Activated T-helper 9 cell treated with anti-CD3 and anti-CD28 coated beads, Interleukin-2, amount 50 U/mL, for 16 hours (primary cell): ENCODE measurements at regions not wholly inside any gene's neighbourhood (a gene's known extent, or its start where the extent isn't known, plus 50 kb on each side); places are given as distances from the start of the nearest gene placed in this dataset.

Experiments
- DNase-seq: peaks from one replicate; pipeline ENCODE4 v3.0.0-alpha.2; 2020; ENCODE audit warnings: low read depth

DNA sequence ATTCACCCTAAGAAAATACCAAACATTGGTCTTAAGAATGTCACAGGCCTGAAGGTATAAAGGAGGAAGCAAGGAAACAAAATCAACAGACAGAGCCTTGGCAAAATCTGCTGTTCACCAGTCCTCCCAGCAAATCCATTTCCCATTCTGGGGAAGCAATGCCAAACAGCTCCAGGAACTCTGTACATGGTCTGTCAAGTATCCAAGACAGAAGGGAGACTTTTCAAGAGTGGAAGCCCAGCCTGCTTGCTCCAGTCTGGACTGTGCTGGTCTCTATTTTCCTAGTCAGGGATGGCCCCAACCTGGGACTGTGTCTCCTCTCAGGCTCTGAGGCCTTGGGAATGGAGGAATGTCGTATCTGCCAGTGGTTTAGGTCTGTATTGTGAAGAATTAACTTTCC is 251.5 kb downstream of the DAD1 start:
- no peak for DNase-seq

DNA sequence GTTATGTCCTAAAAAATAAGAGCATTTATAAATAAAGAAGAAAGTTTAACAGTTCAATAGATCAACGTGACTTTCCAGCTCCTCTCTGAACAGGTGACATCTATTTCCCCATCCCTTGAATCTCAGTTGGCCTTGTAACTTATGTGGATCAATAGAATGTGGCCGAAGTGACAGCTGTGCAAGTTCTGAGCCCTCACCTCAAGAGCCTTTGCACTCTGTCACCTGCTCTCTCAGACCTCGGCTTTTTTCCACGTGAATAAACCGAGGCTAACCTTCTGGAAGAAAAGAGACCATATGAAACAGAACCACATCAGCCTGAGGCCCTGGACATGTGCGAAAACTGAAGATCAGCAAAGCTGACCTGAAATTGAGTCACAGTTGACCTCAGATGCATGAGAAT is 253.0 kb downstream of the DAD1 start:
- no peak for DNase-seq

DNA sequence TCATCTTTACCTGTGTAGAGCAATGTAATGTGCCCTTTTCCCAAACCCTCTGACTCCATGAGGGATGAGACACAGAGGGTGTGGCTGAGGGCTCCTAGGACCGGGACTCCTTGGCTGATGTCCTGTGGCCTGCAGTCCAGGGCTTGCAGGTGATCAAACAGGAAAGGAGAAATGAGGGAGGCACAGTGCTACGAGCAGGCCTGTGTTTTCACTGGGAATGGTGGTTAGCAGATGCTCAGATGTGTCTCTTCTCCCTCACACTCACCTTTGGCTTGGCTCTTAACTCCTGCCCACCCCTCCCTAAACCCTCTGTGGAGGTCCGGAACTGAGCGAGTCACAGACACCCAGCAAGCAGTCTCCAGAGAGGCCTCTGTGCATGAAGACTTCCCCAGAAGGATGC is 254.4 kb downstream of the DAD1 start:
- no peak for DNase-seq

DNA sequence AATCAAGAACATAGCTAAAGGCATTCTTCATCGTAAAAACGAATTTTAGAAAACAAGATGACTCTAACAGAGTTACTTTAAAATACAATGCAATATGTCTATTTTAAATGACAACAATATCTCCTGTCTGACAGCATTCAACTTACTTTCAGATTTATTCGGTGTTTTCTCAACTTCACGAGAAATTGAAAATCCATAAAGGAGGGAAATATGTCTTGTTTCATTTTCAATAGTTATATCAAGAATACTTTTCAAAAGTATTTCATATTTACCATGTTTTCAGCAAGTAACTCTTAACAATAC is 254.8 kb downstream of the DAD1 start:
- no peak for DNase-seq

DNA sequence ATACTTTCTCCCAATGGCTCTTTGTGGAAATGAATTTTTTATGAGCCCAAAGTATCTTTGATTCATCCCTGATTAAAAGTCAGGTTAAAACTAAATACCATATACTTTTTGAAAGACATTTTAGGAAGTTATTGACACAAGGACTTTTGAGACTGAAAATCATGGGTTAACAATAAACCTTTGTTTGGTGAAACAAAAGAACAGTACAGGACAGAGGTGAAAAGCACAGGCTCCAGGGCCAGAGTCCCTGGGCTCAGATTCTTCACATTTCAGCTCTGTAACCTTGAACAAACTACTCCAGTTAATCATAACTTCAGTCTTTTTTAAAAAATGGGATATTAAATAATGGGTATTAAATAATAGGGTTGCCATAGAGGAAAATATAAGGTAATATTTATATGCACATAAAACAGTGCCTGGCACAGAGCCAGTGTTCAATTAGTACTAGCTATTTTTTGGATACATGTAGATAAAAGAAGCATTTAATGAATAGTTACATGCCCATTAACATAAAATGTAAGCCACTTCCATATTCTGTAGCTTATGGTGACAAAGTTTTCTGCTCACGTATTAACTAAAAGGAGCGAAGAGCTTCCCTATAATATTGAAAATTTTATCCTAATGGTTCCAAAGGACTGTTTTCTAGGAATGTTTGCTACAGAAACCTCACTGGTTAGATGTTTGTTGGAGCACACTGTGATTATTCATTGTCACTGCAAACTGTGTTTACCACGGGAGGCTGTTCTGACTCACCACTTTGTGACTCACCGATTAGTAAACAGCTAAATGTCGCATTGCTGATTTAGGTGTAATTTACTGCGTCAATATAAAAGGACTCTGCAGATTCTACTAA is 255.4 kb downstream of the DAD1 start:
- DNase-seq = no peak

DNA sequence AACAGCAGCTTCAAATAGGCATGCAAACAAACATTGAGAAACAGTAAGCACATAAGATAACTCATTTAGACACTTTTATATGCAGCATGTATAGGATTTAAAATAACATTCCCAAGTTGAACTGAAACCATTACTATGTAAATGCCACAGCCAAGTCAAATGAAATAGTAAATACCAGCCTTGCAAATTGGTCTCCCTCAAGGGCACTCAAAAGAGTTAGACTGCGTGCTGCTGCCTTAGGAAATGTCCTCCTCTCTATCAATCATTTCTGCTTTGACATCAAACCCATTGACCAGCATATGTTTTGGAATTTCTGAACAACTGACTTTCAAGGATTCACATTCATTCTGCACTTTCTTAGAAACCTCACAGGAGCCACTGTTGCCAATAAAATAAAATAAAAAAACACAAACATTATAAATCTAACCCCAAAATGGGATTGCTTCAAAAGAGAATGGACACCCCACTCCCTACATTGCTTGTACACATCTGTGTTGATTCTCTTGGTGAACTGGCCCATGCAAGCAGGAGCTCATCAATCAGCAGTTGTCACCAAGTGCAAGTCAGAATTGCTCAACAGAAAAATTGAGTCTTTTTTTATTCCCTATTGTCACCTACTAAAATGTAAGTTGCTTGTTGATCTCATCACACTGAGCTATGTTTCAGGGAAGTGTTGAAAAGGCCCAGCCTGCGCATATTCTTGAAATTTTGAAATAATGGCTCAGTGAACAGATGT is 256.2 kb downstream of the DAD1 start:
- DNase-seq = no peak

DNA sequence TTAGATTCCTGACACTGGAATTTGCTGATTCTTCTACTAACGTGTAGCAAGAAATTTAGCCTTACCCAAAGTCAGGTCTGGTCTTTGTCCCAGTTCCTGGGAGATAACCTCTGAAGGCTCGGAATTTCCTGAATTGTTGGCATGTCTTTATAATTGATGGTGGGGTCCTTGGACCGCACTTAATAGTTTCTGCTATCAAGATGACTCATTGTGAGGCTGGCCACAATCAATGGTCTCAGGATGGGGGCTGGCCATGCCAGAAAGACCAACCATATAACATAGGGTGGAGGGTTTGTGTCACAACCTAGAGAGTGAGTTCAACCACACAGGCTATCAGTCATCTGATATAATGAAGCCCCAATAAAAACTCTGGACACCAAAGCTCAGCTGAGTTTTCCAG is 259.7 kb downstream of the DAD1 start:
- DNase-seq = no peak

DNA sequence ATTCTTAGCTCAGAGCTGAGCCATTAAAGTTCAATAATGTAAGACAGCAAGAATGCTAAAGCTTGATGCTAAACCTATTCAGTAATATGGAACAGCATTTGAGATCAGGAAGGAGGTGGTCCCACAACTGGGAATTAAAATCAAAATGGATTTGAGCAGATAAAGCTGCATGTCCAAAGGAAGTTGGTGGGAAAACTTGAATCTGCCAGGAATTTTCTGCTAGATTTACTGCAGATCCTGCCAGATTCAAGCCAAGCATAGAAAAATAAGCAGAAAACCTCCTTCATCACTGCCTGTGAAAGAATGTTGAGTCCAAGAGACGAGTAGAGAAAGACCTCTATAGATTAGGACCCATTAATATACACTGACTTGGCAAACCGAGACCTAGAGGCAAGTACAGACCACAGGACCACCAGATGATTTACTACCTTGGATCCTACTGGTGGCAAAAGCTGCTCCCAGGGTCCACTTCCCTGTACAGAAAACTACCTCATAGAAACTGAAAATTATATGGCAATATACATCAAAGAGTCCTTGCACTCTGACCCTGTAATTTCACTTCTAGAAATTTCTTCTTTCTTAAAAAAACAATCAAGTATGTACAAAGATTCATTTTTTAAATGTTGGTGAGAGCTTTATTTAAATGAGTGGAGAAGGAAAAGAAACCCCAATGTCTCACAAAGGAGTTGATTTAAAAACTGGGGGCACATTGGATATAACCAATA is 263.2 kb downstream of the DAD1 start:
- DNase-seq = no peak

DNA sequence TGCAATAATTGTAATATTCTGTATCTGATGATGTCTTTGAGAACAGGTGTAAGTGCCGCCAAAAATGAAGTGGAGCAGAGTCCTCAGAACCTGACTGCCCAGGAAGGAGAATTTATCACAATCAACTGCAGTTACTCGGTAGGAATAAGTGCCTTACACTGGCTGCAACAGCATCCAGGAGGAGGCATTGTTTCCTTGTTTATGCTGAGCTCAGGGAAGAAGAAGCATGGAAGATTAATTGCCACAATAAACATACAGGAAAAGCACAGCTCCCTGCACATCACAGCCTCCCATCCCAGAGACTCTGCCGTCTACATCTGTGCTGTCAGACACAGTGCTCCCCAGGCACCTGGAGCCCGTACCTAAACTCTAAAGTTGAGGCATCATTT is 268.7 kb downstream of the DAD1 start:
- DNase-seq = no peak

DNA sequence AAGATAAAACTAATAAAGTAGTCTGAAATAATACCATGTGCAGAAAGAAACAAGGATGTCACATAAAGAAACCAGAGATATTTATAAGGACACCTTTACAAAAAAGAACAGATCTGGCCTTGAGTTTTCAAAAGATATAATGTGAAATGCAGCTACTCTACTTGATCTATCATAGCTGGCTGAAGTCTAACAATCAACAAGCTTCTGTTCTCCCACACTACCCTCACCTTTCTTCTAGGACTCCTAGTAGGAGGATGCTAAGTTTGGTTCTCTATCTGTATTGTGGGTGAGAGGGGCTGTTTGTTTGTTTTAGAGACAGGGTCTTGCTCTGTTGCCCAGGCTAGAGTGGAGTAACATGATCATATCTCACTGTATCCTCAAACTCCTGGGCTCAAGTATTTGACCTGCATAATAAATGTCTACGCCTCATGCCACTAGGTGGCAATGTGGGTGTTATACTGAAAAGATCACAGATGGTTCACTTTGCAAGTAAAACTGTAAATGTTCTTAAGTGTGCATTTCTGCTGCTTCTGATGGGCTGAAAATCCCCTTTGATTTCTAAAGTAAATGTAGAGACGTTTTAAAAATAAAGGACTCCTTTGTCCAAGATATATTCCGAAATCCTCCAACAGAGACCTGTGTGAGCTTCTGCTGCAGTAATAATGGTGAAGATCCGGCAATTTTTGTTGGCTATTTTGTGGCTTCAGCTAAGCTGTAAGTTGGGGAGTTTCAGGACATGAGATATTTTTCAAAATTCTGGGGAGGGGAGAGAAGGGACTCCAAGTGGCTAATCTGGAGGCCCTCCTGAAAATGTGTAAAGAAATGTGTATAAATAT is 269.3 kb downstream of the DAD1 start:
- no peak for DNase-seq

DNA sequence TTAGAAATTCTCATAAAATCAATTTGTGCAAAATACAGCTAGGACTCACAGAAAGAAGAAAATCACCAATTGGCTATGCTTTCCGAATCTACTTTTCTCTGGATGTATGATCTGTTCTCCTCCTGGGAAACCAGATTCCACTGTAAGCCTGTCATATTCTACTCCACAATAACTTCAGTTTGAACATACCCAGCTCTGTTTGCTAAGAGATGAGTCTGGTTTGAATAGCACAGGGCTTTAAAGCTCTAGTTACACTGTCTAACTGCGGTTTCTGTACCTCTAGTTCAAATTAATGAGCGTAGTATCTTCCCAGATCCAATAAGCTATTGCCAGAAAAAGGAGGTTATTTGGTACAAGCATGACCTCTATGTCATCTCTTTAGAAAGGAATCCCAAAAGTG is 270.1 kb downstream of the DAD1 start:
- no peak for DNase-seq

DNA sequence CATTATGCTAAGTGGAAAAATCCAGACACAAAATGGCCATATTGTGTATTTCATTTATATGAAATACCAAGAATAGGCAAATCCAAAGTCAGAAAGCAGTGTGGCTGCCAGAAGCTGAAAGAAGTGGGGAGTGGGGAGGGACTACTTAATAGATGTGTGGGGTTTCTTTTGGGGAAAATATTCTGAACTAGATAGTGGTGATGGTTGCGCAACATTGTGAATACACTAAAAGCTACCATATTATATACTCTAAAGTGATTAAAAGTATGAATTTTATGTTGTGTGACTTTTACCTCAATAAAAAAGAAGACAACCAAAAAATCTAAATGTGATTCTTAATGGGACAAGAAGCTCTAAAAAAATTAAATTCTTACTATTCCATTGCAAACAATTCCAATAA is 272.6 kb downstream of the DAD1 start:
- no peak for DNase-seq

DNA sequence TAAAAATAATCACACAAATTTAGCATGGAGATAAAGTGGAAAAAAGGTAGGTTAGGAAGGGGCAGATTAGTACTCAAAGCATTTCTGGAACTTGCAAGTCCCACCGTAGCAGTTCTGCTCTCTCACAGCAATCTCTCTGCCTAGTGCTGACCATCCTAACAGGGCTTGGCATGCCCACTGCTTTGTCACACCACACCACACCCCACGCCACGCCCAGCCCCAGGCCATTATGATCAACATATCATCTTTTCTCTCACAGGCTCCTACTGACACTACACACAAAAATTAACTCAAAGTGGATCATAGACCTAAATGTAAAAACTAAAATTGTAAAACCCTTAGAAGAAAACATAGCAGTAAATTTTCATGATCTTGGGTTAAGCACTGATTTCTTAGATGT is 273.7 kb downstream of the DAD1 start:
- no peak for DNase-seq

DNA sequence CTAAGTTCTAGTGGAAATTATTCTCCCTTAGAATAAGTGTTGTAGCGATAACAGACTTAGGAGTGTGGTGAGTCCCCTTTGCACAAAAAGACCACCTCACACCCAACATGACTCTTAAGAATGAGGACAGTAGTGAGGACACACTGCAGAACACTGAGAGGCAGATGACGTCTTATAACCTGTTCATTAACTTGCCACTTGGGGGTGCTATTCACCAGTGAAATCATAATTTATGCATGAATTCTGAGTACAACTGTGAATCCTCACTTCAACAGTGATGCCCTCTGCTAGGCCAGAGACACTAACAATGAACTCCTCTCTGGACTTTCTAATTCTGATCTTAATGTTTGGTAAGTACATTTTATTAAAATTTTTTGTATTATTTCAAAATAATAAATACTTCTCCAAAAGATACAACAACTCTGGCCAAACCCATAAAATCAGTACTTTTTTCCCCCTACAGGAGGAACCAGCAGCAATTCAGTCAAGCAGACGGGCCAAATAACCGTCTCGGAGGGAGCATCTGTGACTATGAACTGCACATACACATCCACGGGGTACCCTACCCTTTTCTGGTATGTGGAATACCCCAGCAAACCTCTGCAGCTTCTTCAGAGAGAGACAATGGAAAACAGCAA is 274.7 kb downstream of the DAD1 start:
- no peak for DNase-seq

DNA sequence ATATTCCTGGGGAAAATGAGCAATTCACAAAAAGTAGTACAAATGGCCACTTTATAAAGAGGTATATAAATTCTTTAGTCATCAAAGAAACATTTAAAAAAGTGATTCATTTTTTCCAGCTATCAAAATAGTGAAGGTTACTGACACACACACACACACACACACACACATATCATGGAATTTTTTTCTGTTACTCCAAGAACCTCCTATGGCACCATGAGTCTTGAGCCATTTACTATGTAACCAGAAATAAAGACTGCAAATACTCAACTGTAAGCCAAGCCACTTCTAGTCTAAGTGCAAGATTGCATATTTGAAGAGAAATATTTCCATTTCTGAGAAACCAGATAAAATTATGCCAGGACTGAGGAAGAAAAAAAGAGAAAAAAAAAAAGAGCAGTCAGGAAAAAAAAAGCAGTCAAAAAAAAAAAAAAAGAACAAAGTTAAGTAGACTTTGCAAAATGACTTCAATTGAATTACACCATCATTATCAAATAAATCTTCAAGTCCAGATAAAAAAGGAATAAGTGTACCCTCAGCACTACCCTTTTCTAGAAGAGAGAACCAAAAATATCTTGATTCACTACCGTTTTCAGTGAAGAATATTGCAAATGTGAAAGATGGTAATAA is 275.7 kb downstream of the DAD1 start:
- DNase-seq = no peak

DNA sequence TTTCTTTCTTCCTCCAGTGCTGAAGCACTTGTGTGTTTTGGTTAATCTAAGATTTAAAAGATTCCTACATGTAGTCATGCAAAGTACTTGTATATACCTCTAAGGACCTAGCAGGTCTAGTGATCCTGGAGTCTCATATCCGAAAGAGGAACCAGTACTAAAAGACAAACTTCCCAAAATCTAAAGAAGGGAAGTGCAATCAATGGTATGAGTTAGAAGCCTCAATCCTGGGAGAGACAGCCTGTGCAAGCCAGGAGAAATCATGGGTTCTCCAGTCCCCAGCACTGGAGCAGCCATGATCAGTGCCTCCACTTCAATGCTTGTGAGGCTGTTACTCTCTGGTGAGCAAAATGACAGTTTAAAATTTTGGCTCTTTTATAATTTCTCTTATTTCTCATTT is 277.4 kb downstream of the DAD1 start:
- no peak for DNase-seq

DNA sequence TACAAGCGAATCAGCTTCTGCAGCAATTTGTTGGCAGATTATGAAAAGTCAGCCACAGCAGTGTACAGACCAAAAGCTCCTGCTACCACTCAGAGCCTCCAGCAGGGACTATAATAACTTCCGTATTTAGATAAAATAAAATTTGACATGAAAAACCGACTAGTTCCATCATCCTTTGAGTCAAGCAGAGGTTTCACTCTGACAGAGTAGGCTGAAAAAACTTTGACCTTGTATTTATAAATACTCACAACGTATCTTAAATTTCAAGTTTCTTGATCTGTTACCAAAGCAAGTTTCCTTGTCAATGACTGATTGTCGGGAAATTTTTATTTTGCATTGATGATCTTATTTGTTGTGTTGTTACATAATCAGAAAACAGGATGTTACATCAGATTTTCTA is 283.4 kb downstream of the DAD1 start:
- no peak for DNase-seq

DNA sequence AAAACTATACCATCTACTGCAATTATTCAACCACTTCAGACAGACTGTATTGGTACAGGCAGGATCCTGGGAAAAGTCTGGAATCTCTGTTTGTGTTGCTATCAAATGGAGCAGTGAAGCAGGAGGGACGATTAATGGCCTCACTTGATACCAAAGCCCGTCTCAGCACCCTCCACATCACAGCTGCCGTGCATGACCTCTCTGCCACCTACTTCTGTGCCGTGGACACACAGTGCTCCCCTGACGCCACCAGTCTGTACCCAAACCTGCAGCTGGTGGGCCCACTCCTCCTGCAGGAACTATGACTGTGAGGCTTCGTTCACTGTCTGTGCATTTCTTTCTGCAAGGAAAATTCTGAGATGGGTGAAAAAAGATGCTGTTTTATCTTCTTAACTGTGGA is 284.7 kb downstream of the DAD1 start:
- DNase-seq = no peak

DNA sequence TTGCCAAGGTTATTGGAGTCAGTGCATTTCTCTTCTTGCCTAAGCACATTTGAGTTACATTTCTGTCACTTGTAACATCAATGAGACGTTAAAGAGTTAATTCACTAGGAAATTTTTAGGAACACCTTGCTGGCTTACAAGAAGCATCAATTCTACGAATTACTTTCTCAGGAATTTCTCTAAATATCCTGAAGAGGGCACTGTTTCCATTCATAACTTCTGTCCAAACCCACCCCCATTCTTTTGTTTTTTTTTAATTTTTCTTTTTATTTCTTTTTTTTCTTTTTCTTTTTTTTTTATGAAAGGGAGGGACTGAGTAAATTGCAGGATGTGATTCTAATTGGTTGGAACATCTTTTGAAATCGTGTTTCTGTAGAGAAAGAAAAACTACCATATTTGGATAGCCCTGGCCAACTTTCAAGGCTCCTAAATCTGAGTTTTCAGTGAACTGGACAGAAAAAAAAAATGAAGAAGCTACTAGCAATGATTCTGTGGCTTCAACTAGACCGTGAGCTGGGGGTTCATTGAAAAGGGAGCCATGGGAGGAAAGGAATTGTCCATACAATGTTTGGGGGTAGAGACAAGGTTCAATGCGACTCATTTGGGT is 285.3 kb downstream of the DAD1 start:
- DNase-seq = no peak

DNA sequence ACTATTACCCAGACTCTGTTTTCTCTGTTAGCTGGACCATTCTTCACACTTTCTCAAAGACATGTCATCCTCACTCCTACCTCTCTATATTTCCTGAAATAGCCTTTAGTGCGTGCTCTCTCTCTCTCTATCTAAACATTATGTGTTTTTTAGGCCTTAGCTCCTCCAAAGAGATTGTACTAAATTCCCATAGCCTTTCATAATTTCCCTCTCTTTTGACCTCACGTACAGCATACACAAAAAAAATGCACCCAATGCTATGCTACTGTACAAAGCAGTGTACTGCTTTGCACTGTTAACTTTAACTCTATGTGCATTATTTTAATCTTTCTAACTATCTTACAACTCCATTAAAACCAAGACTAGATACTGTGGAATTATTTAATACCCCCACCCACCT is 288.4 kb downstream of the DAD1 start:
- DNase-seq = no peak

DNA sequence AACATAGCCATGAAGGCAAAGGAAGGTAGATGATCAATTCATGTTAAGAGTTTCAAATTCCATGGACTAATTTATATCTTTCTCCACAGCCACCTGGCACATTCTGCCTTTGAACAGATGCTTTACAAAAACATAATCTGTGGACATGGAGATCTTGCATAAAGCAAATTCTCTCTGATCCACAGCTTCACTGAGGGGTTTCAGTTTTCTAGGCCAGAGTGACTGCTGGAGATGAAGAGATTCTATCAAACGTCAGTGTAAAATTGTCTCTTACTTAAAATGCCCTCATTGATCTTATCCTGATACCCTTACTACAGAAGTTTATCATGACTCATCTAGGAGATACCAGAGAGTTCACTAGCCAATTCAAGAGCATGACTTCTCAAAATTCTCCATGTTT is 291.6 kb downstream of the DAD1 start:
- DNase-seq = no peak
